ENCODE measurements at regions not wholly inside any gene's neighbourhood (a gene's known extent, or its start where the extent isn't known, plus 50 kb on each side); places are given as distances from the start of the nearest gene placed in this dataset.

- Histone ChIP-seq H3K4me3 (replicated peaks in 1 of 4; ENCODE audit: control extremely low read depth in 1 of 4, insufficient read depth in 1 of 4, low read depth in 3 of 4, low read length in 4 of 4) (no peak overlapping the region), H3K9me3 (ENCODE audit: control insufficient read depth, insufficient read depth, low read depth, low read length) (no peaks in the 10 kb centered on the region), H3K4me1 (ENCODE audit: control insufficient read depth, extremely low read depth, insufficient read depth, low read length) (no peaks in the 10 kb centered on the region), H3K27me3 (ENCODE audit: control insufficient read depth, insufficient read depth, low read length) (no peaks in the 10 kb centered on the region), H3K27ac (ENCODE audit: insufficient read depth, low read length) (no peak overlapping the region), H2AFZ (ENCODE audit: low read length) (no peak overlapping the region), H4K20me1 (ENCODE audit: control insufficient read depth, extremely low read depth, insufficient read depth, low read length) (no peaks in the 10 kb centered on the region), H3K9ac (ENCODE audit: insufficient read depth, low read length) (no peak overlapping the region), H3K79me2 (ENCODE audit: control insufficient read depth, insufficient read depth, low read length) (no peaks in the 10 kb centered on the region), H3K36me3 (ENCODE audit: control insufficient read depth, insufficient read depth, low read length) (no peaks in the 10 kb centered on the region), H3K4me2 (ENCODE audit: extremely low read depth, insufficient read depth, low read length) (no peak overlapping the region)
- DNase-seq (ENCODE audit: low read depth in 2 of 2), result no peak
- TF ChIP-seq CTCF (conservative IDR thresholded peaks at IDR 0.05 in 1 of 2, IDR thresholded peaks at IDR 0.05 in 1 of 2; ENCODE audit: low read depth in 1 of 2, low read length in 2 of 2), result no peak
These were observed 110.5 kb upstream of the PAK3 start for GRCh38 chrX:110985470-110985869.

- no peak overlapping the region for H3K27ac ChIP-seq (ENCODE audit: insufficient read depth, low read length)
- no peak for DNase-seq (ENCODE audit: low read depth in 2 of 2)
- H2AFZ ChIP-seq (ENCODE audit: low read length), result no peak overlapping the region
- H3K4me1 ChIP-seq (ENCODE audit: control insufficient read depth, extremely low read depth, insufficient read depth, low read length), result no peaks in the 10 kb centered on the region
- no peaks in the 10 kb centered on the region for H3K27me3 ChIP-seq (ENCODE audit: control insufficient read depth, insufficient read depth, low read length)
- H3K36me3 ChIP-seq (ENCODE audit: control insufficient read depth, insufficient read depth, low read length), result no peaks in the 10 kb centered on the region
- H3K4me2 ChIP-seq (ENCODE audit: extremely low read depth, insufficient read depth, low read length), result no peak overlapping the region
- H3K79me2 ChIP-seq (ENCODE audit: control insufficient read depth, insufficient read depth, low read length), result no peaks in the 10 kb centered on the region
- no peak overlapping the region for H3K9ac ChIP-seq (ENCODE audit: insufficient read depth, low read length)
- TF ChIP-seq CTCF (conservative IDR thresholded peaks at IDR 0.05 in 1 of 2, IDR thresholded peaks at IDR 0.05 in 1 of 2; ENCODE audit: low read depth in 1 of 2, low read length in 2 of 2) (no peak), EZH2 (IDR thresholded peaks at IDR 0.05; ENCODE audit: low read length, missing control alignments) (no peak)
- no peaks in the 10 kb centered on the region for H3K9me3 ChIP-seq (ENCODE audit: control insufficient read depth, insufficient read depth, low read depth, low read length)
- no peaks in the 10 kb centered on the region for H4K20me1 ChIP-seq (ENCODE audit: control insufficient read depth, extremely low read depth, insufficient read depth, low read length)
- H3K4me3 ChIP-seq (replicated peaks in 1 of 4; ENCODE audit: control extremely low read depth in 1 of 4, insufficient read depth in 1 of 4, low read depth in 3 of 4, low read length in 4 of 4), result no peak overlapping the region
These were observed 113.0 kb upstream of the PAK3 start for GRCh38 chrX:110983024-110983423.

- H3K4me1 ChIP-seq (ENCODE audit: control insufficient read depth, extremely low read depth, insufficient read depth, low read length), result no peaks in the 10 kb centered on the region
- H3K79me2 ChIP-seq (ENCODE audit: control insufficient read depth, insufficient read depth, low read length), result no peaks in the 10 kb centered on the region
- H3K9ac ChIP-seq (ENCODE audit: insufficient read depth, low read length), result no peak overlapping the region
- H3K4me2 ChIP-seq (ENCODE audit: extremely low read depth, insufficient read depth, low read length), result no peak overlapping the region
- no peak overlapping the region for H3K27ac ChIP-seq (ENCODE audit: insufficient read depth, low read length)
- H3K36me3 ChIP-seq (ENCODE audit: control insufficient read depth, insufficient read depth, low read length), result no peaks in the 10 kb centered on the region
- no peak overlapping the region for H3K4me3 ChIP-seq (replicated peaks in 1 of 4; ENCODE audit: control extremely low read depth in 1 of 4, insufficient read depth in 1 of 4, low read depth in 3 of 4, low read length in 4 of 4)
- H3K27me3 ChIP-seq (ENCODE audit: control insufficient read depth, insufficient read depth, low read length), result no peaks in the 10 kb centered on the region
- TF ChIP-seq CTCF (conservative IDR thresholded peaks at IDR 0.05 in 1 of 2, IDR thresholded peaks at IDR 0.05 in 1 of 2; ENCODE audit: low read depth in 1 of 2, low read length in 2 of 2) (no peak), EZH2 (IDR thresholded peaks at IDR 0.05; ENCODE audit: low read length, missing control alignments) (no peak)
- DNase-seq (ENCODE audit: low read depth in 2 of 2), result peak in 1 of 2 donors; percentile 24
- no peaks in the 10 kb centered on the region for H4K20me1 ChIP-seq (ENCODE audit: control insufficient read depth, extremely low read depth, insufficient read depth, low read length)
- H2AFZ ChIP-seq (ENCODE audit: low read length), result no peak overlapping the region
- H3K9me3 ChIP-seq (ENCODE audit: control insufficient read depth, insufficient read depth, low read depth, low read length), result no peaks in the 10 kb centered on the region
These were observed 129.2 kb upstream of the PAK3 start for GRCh38 chrX:110966839-110967238.
